Stomach (tissue), 4 donors: ENCODE measurements at regions not wholly inside any gene's neighbourhood (a gene's known extent, or its start where the extent isn't known, plus 50 kb on each side); places are given as distances from the start of the nearest gene placed in this dataset.

ENCODE experiments used
- EP300 ChIP-seq: sonication (generic); formaldehyde crosslinking; IDR thresholded peaks from one replicate; pipeline ENCODE4 v1.6.1; 2017; ENCODE audit warnings: antibody characterized with exemption
- POLR2AphosphoS5 ChIP-seq, 3 donors: sonication (generic); formaldehyde crosslinking; IDR thresholded peaks; one replicate each; pipeline ENCODE4 v1.6.1; 2016; ENCODE audit warnings: antibody characterized with exemption in 3 of 3
- TF ChIP-seq, protein P1 (sequence below), 7 experiments: fragments of 450-650 bp in 4 of 7; fragments of 200-600 bp in 3 of 7; sonication (generic) in 3 of 7; IDR thresholded peaks; one replicate each; pipeline ENCODE4 v1.5.1; 2016 to 2019; ENCODE audit warnings: antibody characterized with exemption in 7 of 7, control low read depth in 2 of 7, mild to moderate bottlenecking in 1 of 7

DNA sequence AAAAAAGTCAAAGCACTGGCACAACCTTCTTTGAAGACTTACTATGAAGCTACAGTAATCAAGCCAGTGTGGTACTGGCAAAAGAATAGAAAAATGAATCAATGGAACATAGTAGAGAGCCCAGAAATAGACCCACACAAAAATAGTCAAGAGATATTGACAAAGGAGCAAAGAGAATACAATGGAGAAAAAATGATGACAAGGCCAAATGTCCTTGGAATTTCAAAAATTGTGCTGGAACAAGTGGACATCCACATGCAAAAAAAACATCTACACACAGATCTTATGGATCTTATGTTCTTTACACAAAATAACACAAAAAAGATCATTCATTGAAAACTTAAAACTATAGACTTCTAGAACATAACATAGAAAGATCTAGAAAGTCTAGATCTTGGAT lies 1379.7 kb upstream of the SEL1L start:
- no peak for TF ChIP-seq POLR2AphosphoS5 (IDR thresholded peaks at IDR 0.05)
- TF ChIP-seq, protein P1, sequence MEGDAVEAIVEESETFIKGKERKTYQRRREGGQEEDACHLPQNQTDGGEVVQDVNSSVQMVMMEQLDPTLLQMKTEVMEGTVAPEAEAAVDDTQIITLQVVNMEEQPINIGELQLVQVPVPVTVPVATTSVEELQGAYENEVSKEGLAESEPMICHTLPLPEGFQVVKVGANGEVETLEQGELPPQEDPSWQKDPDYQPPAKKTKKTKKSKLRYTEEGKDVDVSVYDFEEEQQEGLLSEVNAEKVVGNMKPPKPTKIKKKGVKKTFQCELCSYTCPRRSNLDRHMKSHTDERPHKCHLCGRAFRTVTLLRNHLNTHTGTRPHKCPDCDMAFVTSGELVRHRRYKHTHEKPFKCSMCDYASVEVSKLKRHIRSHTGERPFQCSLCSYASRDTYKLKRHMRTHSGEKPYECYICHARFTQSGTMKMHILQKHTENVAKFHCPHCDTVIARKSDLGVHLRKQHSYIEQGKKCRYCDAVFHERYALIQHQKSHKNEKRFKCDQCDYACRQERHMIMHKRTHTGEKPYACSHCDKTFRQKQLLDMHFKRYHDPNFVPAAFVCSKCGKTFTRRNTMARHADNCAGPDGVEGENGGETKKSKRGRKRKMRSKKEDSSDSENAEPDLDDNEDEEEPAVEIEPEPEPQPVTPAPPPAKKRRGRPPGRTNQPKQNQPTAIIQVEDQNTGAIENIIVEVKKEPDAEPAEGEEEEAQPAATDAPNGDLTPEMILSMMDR (IDR thresholded peaks at IDR 0.05), result no peak
- TF ChIP-seq EP300, result no peak
